ENCODE measurements at regions not wholly inside any gene's neighbourhood (a gene's known extent, or its start where the extent isn't known, plus 50 kb on each side); places are given as distances from the start of the nearest gene placed in this dataset.

- H3K36me3 ChIP-seq (ENCODE audit: control insufficient read depth, insufficient read depth, low read length, severe bottlenecking), result no peaks in the 10 kb centered on the region
Measured at GRCh38 chr9:72427801-72428200, 62.8 kb upstream of the ZFAND5 start.

GRCh38 chr9:72424131-72424530 lies 59.1 kb upstream of the ZFAND5 start:
- no peak overlapping the region for H3K4me3 ChIP-seq (ENCODE audit: low read length)
- H3K9me3 ChIP-seq (ENCODE audit: control insufficient read depth, low read length), result peaks cover 2% of the 10 kb centered on the region
- no peaks in the 10 kb centered on the region for H3K27me3 ChIP-seq (replicated peaks; ENCODE audit: control insufficient read depth, insufficient read depth, low read length)
- no peak for DNase-seq (ENCODE audit: low read depth)
- H3K4me1 ChIP-seq (ENCODE audit: control insufficient read depth, insufficient read depth, low read length), result peaks cover 8% of the 10 kb centered on the region
- no peaks in the 10 kb centered on the region for H3K36me3 ChIP-seq (ENCODE audit: control insufficient read depth, insufficient read depth, low read length, severe bottlenecking)
- H3K9ac ChIP-seq (ENCODE audit: low read length), result no peak overlapping the region

More at GRCh38 chr9:72427801-72428200, 62.8 kb upstream of the ZFAND5 start:
- DNase-seq (ENCODE audit: low read depth), result no peak
- Histone ChIP-seq H3K4me1 (ENCODE audit: control insufficient read depth, insufficient read depth, low read length) (peaks cover 8% of the 10 kb centered on the region), H3K27me3 (replicated peaks; ENCODE audit: control insufficient read depth, insufficient read depth, low read length) (no peaks in the 10 kb centered on the region), H3K4me3 (ENCODE audit: low read length) (no peak overlapping the region), H3K9me3 (ENCODE audit: control insufficient read depth, low read length) (no peaks in the 10 kb centered on the region), H3K9ac (ENCODE audit: low read length) (no peak overlapping the region)

DNA sequence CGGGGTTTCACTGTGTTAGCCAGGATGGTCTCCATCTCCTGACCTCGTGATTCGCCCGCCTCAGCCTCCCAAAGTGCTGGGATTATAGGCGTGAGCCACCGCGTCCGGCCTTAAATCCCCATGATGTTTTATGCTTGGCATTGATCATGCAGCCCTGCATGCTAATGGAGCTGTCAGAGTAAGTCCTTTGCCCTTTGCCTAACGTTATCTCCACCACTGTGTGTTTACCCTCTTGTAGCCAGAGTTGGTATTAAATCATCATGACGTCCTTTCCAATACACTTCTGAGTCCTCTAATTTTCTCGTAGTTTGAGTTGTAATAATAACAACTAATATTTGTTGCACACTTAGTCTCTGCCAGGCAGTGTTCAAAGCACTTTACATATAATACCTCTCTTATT lies 57.2 kb upstream of the ZFAND5 start:
- no peaks in the 10 kb centered on the region for H3K4me1 ChIP-seq (ENCODE audit: control insufficient read depth, insufficient read depth, low read length)
- no peaks in the 10 kb centered on the region for H3K36me3 ChIP-seq (ENCODE audit: control insufficient read depth, insufficient read depth, low read length, severe bottlenecking)
- no peak for DNase-seq (ENCODE audit: low read depth)
- H3K9ac ChIP-seq (ENCODE audit: low read length), result no peak overlapping the region
- H3K27me3 ChIP-seq (replicated peaks; ENCODE audit: control insufficient read depth, insufficient read depth, low read length), result no peaks in the 10 kb centered on the region
- H3K9me3 ChIP-seq (ENCODE audit: control insufficient read depth, low read length), result peaks cover 2% of the 10 kb centered on the region
- no peak overlapping the region for H3K4me3 ChIP-seq (ENCODE audit: low read length)

GRCh38 chr9:72420783-72421182 lies 55.8 kb upstream of the ZFAND5 start:
- no peak overlapping the region for H3K4me3 ChIP-seq (ENCODE audit: low read length)
- H3K27me3 ChIP-seq (replicated peaks; ENCODE audit: control insufficient read depth, insufficient read depth, low read length), result no peaks in the 10 kb centered on the region
- H3K4me1 ChIP-seq (ENCODE audit: control insufficient read depth, insufficient read depth, low read length), result no peaks in the 10 kb centered on the region
- H3K36me3 ChIP-seq (ENCODE audit: control insufficient read depth, insufficient read depth, low read length, severe bottlenecking), result no peaks in the 10 kb centered on the region
- peaks cover 2% of the 10 kb centered on the region for H3K9me3 ChIP-seq (ENCODE audit: control insufficient read depth, low read length)
- DNase-seq (ENCODE audit: low read depth), result no peak
- H3K9ac ChIP-seq (ENCODE audit: low read length), result no peak overlapping the region

DNA sequence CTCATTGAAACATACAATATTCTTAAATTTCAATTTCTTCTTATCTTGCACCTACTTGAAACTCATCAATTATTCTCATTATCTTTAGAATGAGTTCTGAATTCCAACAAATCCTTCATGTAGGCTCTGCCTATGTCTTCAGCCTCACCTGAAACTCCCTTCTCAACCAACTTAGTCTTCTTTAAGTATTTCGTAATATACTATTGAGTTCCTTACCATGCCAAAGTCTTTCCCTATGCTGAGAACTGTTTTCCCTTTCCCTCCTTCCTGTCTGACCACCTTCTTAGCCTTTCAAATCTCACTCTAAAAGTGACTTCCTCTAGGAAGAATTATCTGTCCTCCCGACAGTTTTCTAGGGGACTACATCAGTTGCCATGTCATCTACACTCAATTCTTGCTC lies 50.9 kb upstream of the ZFAND5 start:
- Histone ChIP-seq H3K4me3 (ENCODE audit: low read length) (no peak overlapping the region), H3K9me3 (ENCODE audit: control insufficient read depth, low read length) (no peaks in the 10 kb centered on the region), H3K27me3 (replicated peaks; ENCODE audit: control insufficient read depth, insufficient read depth, low read length) (no peaks in the 10 kb centered on the region), H3K4me1 (ENCODE audit: control insufficient read depth, insufficient read depth, low read length) (no peaks in the 10 kb centered on the region), H3K36me3 (ENCODE audit: control insufficient read depth, insufficient read depth, low read length, severe bottlenecking) (no peaks in the 10 kb centered on the region), H3K9ac (ENCODE audit: low read length) (no peak overlapping the region)
- no peak for DNase-seq (ENCODE audit: low read depth)

- H3K36me3 ChIP-seq (ENCODE audit: control insufficient read depth, insufficient read depth, low read length, severe bottlenecking), result no peaks in the 10 kb centered on the region
- H3K27me3 ChIP-seq (replicated peaks; ENCODE audit: control insufficient read depth, insufficient read depth, low read length), result no peaks in the 10 kb centered on the region
- H3K9ac ChIP-seq (ENCODE audit: low read length), result no peak overlapping the region
- H3K4me1 ChIP-seq (ENCODE audit: control insufficient read depth, insufficient read depth, low read length), result no peaks in the 10 kb centered on the region
- no peak overlapping the region for H3K4me3 ChIP-seq (ENCODE audit: low read length)
- DNase-seq (ENCODE audit: low read depth), result no peak
- H3K9me3 ChIP-seq (ENCODE audit: control insufficient read depth, low read length), result no peaks in the 10 kb centered on the region
Measured at GRCh38 chr9:72415163-72415562, 50.2 kb upstream of the ZFAND5 start.
